Endothelial cell of umbilical vein (primary cell): ENCODE measurements at regions not wholly inside any gene's neighbourhood (a gene's known extent, or its start where the extent isn't known, plus 50 kb on each side); places are given as distances from the start of the nearest gene placed in this dataset.

Experiments
- EZH2 ChIP-seq: IDR thresholded peaks from 2 replicates; pipeline ENCODE4 v1.6.1; 2012; ENCODE audit warnings: borderline replicate concordance, low read depth, mild to moderate bottlenecking, moderate library complexity, low read length, inconsistent platforms; ENCODE audit not compliant: severe bottlenecking
- FOS ChIP-seq: IDR thresholded peaks from 2 replicates; pipeline ENCODE4 v1.6.1; 2011; ENCODE audit warnings: mild to moderate bottlenecking, low read length, moderate library complexity, borderline replicate concordance; ENCODE audit not compliant: insufficient read depth
- JUN ChIP-seq: IDR thresholded peaks from 2 replicates; pipeline ENCODE4 v1.6.1; 2011; ENCODE audit warnings: borderline replicate concordance, low read depth; ENCODE audit not compliant: insufficient read length, insufficient read depth
- MYC ChIP-seq: IDR thresholded peaks from one replicate; pipeline ENCODE4 v1.6.1; 2011; ENCODE audit warnings: mild to moderate bottlenecking, low read depth, low read length
- POLR2A ChIP-seq: IDR thresholded peaks from 2 replicates; pipeline ENCODE4 v1.6.1; 2012; ENCODE audit warnings: low read depth, mild to moderate bottlenecking, control low read depth, low read length
- POLR2AphosphoS5 ChIP-seq: IDR thresholded peaks from 2 replicates; pipeline ENCODE4 v1.6.1; 2012; ENCODE audit warnings: low read depth, mild to moderate bottlenecking, control low read depth, low read length, moderate library complexity; ENCODE audit not compliant: insufficient read depth
- TF ChIP-seq, protein P1 (sequence below), 2 donors: IDR thresholded peaks; 1 replicate in 1 of 2; 2 replicates in 1 of 2; pipeline ENCODE4 v1.5.1; 2011; ENCODE audit warnings: low read length in 2 of 2, mild to moderate bottlenecking in 2 of 2, moderate library complexity in 2 of 2, control low read depth in 1 of 2, inconsistent platforms in 1 of 2, low read depth in 1 of 2; ENCODE audit not compliant: insufficient read depth in 1 of 2; ENCODE audit errors: extremely low read depth in 1 of 2
- TF ChIP-seq, protein P2 (sequence below): IDR thresholded peaks from 2 replicates; pipeline ENCODE4 v1.6.1; 2011; ENCODE audit not compliant: insufficient read depth, insufficient read length

GRCh38 chr2:226364217-226364616, 435.4 kb downstream of the IRS1 start:
- no peak for TF ChIP-seq MYC
- no peak for TF ChIP-seq POLR2AphosphoS5
- TF ChIP-seq, protein P1, sequence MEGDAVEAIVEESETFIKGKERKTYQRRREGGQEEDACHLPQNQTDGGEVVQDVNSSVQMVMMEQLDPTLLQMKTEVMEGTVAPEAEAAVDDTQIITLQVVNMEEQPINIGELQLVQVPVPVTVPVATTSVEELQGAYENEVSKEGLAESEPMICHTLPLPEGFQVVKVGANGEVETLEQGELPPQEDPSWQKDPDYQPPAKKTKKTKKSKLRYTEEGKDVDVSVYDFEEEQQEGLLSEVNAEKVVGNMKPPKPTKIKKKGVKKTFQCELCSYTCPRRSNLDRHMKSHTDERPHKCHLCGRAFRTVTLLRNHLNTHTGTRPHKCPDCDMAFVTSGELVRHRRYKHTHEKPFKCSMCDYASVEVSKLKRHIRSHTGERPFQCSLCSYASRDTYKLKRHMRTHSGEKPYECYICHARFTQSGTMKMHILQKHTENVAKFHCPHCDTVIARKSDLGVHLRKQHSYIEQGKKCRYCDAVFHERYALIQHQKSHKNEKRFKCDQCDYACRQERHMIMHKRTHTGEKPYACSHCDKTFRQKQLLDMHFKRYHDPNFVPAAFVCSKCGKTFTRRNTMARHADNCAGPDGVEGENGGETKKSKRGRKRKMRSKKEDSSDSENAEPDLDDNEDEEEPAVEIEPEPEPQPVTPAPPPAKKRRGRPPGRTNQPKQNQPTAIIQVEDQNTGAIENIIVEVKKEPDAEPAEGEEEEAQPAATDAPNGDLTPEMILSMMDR (IDR thresholded peaks at IDR 0.05; ENCODE audit: extremely low read depth in 1 of 2, insufficient read depth in 1 of 2, low read depth in 1 of 2, low read length in 2 of 2): no peak
- TF ChIP-seq, protein P2, sequence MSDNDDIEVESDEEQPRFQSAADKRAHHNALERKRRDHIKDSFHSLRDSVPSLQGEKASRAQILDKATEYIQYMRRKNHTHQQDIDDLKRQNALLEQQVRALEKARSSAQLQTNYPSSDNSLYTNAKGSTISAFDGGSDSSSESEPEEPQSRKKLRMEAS: no peak
- TF ChIP-seq POLR2A: no peak
- no peak for TF ChIP-seq EZH2
- TF ChIP-seq JUN: no peak
- TF ChIP-seq FOS: no peak
